NB4 (cell line): ENCODE measurements at regions not wholly inside any gene's neighbourhood (a gene's known extent, or its start where the extent isn't known, plus 50 kb on each side); places are given as distances from the start of the nearest gene placed in this dataset.
"Not testable (repeated sequence)": the region's sequence is repeated elsewhere in the genome, so short reads cannot be mapped to it uniquely, and the experiment has no call there.

ENCODE experiments used
- DNase-seq: peaks from one replicate; pipeline ENCODE4 v3.0.0; 2010; ENCODE audit warnings: low read depth
- H3K4me3 ChIP-seq: one replicate; pipeline ENCODE4 v1.5.1; 2011; ENCODE audit warnings: mild to moderate bottlenecking, low read depth, low read length, moderate library complexity
- MYC ChIP-seq: IDR thresholded peaks from 2 replicates; pipeline ENCODE4 v1.6.1; 2011; ENCODE audit warnings: low read depth, low read length
- POLR2A ChIP-seq: IDR thresholded peaks from 2 replicates; pipeline ENCODE4 v1.6.1; 2011; ENCODE audit warnings: mild to moderate bottlenecking; ENCODE audit not compliant: insufficient read length; ENCODE audit errors: extremely low read depth
- TF ChIP-seq, protein P1 (sequence below): IDR thresholded peaks from one replicate; pipeline ENCODE4 v1.5.1; 2012; ENCODE audit warnings: low read depth, low read length
- TF ChIP-seq, protein P2 (sequence below): IDR thresholded peaks from 2 replicates; pipeline ENCODE4 v1.6.1; 2011; ENCODE audit warnings: low read depth, low read length

- no peak for DNase-seq
- no peak for TF ChIP-seq POLR2A
- TF ChIP-seq, protein P1, sequence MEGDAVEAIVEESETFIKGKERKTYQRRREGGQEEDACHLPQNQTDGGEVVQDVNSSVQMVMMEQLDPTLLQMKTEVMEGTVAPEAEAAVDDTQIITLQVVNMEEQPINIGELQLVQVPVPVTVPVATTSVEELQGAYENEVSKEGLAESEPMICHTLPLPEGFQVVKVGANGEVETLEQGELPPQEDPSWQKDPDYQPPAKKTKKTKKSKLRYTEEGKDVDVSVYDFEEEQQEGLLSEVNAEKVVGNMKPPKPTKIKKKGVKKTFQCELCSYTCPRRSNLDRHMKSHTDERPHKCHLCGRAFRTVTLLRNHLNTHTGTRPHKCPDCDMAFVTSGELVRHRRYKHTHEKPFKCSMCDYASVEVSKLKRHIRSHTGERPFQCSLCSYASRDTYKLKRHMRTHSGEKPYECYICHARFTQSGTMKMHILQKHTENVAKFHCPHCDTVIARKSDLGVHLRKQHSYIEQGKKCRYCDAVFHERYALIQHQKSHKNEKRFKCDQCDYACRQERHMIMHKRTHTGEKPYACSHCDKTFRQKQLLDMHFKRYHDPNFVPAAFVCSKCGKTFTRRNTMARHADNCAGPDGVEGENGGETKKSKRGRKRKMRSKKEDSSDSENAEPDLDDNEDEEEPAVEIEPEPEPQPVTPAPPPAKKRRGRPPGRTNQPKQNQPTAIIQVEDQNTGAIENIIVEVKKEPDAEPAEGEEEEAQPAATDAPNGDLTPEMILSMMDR: no peak
- TF ChIP-seq, protein P2, sequence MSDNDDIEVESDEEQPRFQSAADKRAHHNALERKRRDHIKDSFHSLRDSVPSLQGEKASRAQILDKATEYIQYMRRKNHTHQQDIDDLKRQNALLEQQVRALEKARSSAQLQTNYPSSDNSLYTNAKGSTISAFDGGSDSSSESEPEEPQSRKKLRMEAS: no peak
- TF ChIP-seq MYC: no peak
- H3K4me3 ChIP-seq: no peak overlapping the region
Observed at GRCh38 chr7:106755641-106756040, 94.7 kb upstream of the CCDC71L start.

GRCh38 chr7:106756071-106756470, 95.1 kb upstream of the CCDC71L start:
- no peak overlapping the region for H3K4me3 ChIP-seq
- no peak for DNase-seq
- no peak for TF ChIP-seq MYC
- no peak for TF ChIP-seq POLR2A
- TF ChIP-seq, protein P1: no peak
- TF ChIP-seq, protein P2: no peak

DNA sequence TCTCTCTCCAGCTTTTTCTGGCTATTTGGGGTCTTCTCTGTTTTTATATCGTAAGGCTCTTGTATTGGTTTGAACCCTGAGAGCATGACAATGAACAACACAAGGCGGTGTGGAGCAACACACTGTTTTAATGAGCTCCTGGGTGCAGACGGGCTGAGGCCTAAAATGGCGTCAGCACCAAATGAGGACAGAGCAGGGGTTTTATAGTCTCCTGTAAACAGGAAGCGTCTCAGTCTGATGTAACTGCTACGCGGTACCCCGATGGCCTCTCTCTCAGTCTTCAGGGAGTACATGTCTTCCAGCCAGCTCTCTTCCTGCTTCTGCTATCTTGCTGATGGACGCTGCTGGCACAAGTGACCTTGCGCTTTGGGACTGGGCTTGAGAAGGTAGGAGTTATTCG, 95.9 kb upstream of the CCDC71L start:
- peak; percentile 53 for DNase-seq
- H3K4me3 ChIP-seq: no peak overlapping the region
- TF ChIP-seq MYC: no peak
- TF ChIP-seq, protein P2: no peak
- no peak for TF ChIP-seq POLR2A
- TF ChIP-seq, protein P1: no peak

DNA sequence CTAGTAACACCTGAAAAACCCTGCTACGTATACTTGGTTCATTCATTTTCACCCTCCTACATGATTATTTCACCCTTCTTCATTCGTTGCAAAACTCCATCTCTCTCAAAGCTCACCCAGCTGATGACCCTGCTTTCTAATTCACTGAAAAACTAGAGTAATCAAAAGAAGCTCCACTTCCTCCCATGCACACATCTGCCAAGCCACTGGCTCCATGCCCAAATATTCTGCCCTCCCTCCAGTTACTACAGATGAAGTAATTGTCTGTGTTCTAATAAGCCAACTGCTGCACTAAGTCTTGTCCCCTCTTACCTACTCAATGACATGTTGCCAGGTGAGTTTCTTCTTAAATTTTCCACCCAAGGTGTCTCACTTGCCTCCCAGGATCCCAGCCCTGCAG, 96.9 kb upstream of the CCDC71L start:
- no peak for DNase-seq
- TF ChIP-seq, protein P1: no peak
- TF ChIP-seq, protein P2: no peak
- TF ChIP-seq POLR2A (no peak), MYC (no peak)
- no peak overlapping the region for H3K4me3 ChIP-seq

DNA sequence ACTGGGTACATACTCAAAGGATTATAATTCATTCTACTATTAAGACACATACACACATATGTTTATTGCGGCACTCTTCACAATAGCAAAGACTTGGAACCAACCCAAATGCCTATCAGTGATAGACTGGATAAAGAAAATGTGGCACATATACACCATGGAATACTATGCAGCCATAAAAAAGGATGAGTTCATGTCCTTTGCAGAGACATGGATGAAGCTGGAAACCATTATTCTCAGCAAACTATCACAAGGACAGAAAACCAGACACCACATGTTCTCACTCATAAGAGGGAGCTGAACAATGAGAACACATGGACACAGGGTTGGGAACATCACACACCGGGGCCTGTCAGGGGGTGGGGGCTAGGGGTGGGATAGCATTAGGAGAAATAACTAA, 101.9 kb upstream of the CCDC71L start:
- DNase-seq, H3K4me3 ChIP-seq: not testable (repeated sequence)

GRCh38 chr7:106763717-106764116, 101.4 kb upstream of the PIK3CG start:
- TF ChIP-seq, protein P1: no peak
- TF ChIP-seq POLR2A (no peak), MYC (no peak)
- TF ChIP-seq, protein P2: no peak

More at GRCh38 chr7:106763717-106764116, 101.4 kb upstream of the PIK3CG start:
- no peak for DNase-seq
- H3K4me3 ChIP-seq: no peak overlapping the region
